BE2C (cell line): ENCODE measurements at regions not wholly inside any gene's neighbourhood (a gene's known extent, or its start where the extent isn't known, plus 50 kb on each side); places are given as distances from the start of the nearest gene placed in this dataset.

ENCODE experiments used
- DNase-seq: peaks from one replicate; pipeline ENCODE4 v3.0.0-alpha.2; 2020
- H3K27me3 ChIP-seq: fragments of 250-450 bp; sonication (Bioruptor Pico); 2 replicates; pipeline ENCODE4 v1.5.1; 2020; ENCODE audit warnings: mild to moderate bottlenecking
- H3K36me3 ChIP-seq: fragments of 250-450 bp; sonication (Bioruptor Pico); 2 replicates; pipeline ENCODE4 v1.5.1; 2020; ENCODE audit warnings: mild to moderate bottlenecking
- H3K4me1 ChIP-seq: fragments of 250-450 bp; sonication (Bioruptor Pico); 2 replicates; pipeline ENCODE4 v1.5.1; 2020
- H3K4me3 ChIP-seq: 2 replicates; pipeline ENCODE4 v1.5.1; 2011; ENCODE audit warnings: low read depth, low read length
- H3K9me3 ChIP-seq: fragments of 250-450 bp; sonication (Bioruptor Pico); 2 replicates; pipeline ENCODE4 v1.5.1; 2020
- CTCF ChIP-seq: IDR thresholded peaks from 2 replicates; pipeline ENCODE4 v1.5.1; 2012; ENCODE audit warnings: mild to moderate bottlenecking, low read depth, low read length

- no peaks in the 10 kb centered on the region for H3K9me3 ChIP-seq
- no peaks in the 10 kb centered on the region for H3K4me1 ChIP-seq
- H3K4me3 ChIP-seq: peak overlapping the region; percentile 39
- DNase-seq: peak; percentile 80
- TF ChIP-seq CTCF: peak; percentile 66
- no peaks in the 10 kb centered on the region for H3K27me3 ChIP-seq
- H3K36me3 ChIP-seq: no peaks in the 10 kb centered on the region
Observed at GRCh38 chr11:64448599-64449380, 89.8 kb downstream of the RPS6KA4 start.

- Histone ChIP-seq H3K4me3 (peak overlapping the region; percentile 39), H3K9me3 (no peaks in the 10 kb centered on the region), H3K4me1 (no peaks in the 10 kb centered on the region), H3K27me3 (no peaks in the 10 kb centered on the region), H3K36me3 (no peaks in the 10 kb centered on the region)
- peak; percentile 80 for TF ChIP-seq CTCF
- DNase-seq: peak; percentile 68
Observed at GRCh38 chr11:64449381-64450167, 90.6 kb downstream of the RPS6KA4 start.

GRCh38 chr11:64450168-64450560 lies 91.2 kb downstream of the RPS6KA4 start:
- no peaks in the 10 kb centered on the region for H3K27me3 ChIP-seq
- DNase-seq: no peak
- H3K4me3 ChIP-seq: no peak overlapping the region
- TF ChIP-seq CTCF: no peak
- H3K36me3 ChIP-seq: no peaks in the 10 kb centered on the region
- no peaks in the 10 kb centered on the region for H3K4me1 ChIP-seq
- H3K9me3 ChIP-seq: no peaks in the 10 kb centered on the region

- H3K4me3 ChIP-seq: no peak overlapping the region
- no peaks in the 10 kb centered on the region for H3K4me1 ChIP-seq
- no peaks in the 10 kb centered on the region for H3K9me3 ChIP-seq
- H3K36me3 ChIP-seq: no peaks in the 10 kb centered on the region
- no peak for DNase-seq
- no peak for TF ChIP-seq CTCF
- H3K27me3 ChIP-seq: no peaks in the 10 kb centered on the region
Observed at GRCh38 chr11:64451856-64452255, 92.9 kb downstream of the RPS6KA4 start.

- Histone ChIP-seq H3K36me3 (no peaks in the 10 kb centered on the region), H3K4me3 (no peak overlapping the region), H3K27me3 (no peaks in the 10 kb centered on the region), H3K9me3 (no peaks in the 10 kb centered on the region), H3K4me1 (no peaks in the 10 kb centered on the region)
- DNase-seq: no peak
- TF ChIP-seq CTCF: no peak
Observed at GRCh38 chr11:64453466-64453865, 94.5 kb downstream of the RPS6KA4 start.
